Esophagus squamous epithelium (tissue), 5 donors: ENCODE measurements at regions not wholly inside any gene's neighbourhood (a gene's known extent, or its start where the extent isn't known, plus 50 kb on each side); places are given as distances from the start of the nearest gene placed in this dataset.

Source experiments
- DNase-seq: peaks from one replicate; lab custom pipeline; 2025; lab: John Stamatoyannopoulos, UW
- H3K27ac ChIP-seq, 4 donors: fragments of 200-600 bp; sonication (generic); one replicate each; pipeline ENCODE4 v1.5.1; 2016 to 2019; ENCODE audit warnings: mild to moderate bottlenecking in 1 of 4
- H3K27me3 ChIP-seq, 4 donors: fragments of 200-600 bp; sonication (generic); 1 replicate in 3 of 4; 2 replicates in 1 of 4; pipeline versions ENCODE4 v1.5.1 to v1.6.0; 2017 to 2021; ENCODE audit warnings: antibody characterized with exemption in 1 of 4
- H3K36me3 ChIP-seq, 3 donors: fragments of 200-600 bp; sonication (generic); one replicate each; pipeline ENCODE4 v1.5.1; 2016 to 2019
- H3K4me1 ChIP-seq, 3 donors: fragments of 200-600 bp; sonication (generic); one replicate each; pipeline ENCODE4 v1.5.1; 2017 to 2019
- H3K4me3 ChIP-seq, 4 donors: fragments of 200-600 bp; sonication (generic); 1 replicate in 3 of 4; 2 replicates in 1 of 4; pipeline ENCODE4 v1.5.1; 2016 to 2019; ENCODE audit warnings: mild to moderate bottlenecking in 2 of 4, moderate library complexity in 1 of 4
- H3K9me3 ChIP-seq, 3 donors: fragments of 200-600 bp; sonication (generic); one replicate each; pipeline ENCODE4 v1.5.1; 2016 to 2019
- POLR2A ChIP-seq, 4 donors: fragments of 450-650 bp; IDR thresholded peaks; one replicate each; pipeline ENCODE4 v1.6.1; 2017; ENCODE audit warnings: antibody characterized with exemption in 4 of 4, mild to moderate bottlenecking in 4 of 4, moderate library complexity in 3 of 4
- WGBS, 2 donors: methylation state at CpG; one replicate each; pipeline ENCODE4 v1.1.5; 2018; 5-methylcytosine and 5-hydroxymethylcytosine counted together
- intact Hi-C: fragments of 100-400 bp; cut with DNase I; formaldehyde crosslinking; loops from one replicate; pipeline ENCODE4 v1.15.0; 2022
- TF ChIP-seq, protein P1 (sequence below), 6 experiments: fragments of 450-650 bp in 4 of 6; fragments of 200-600 bp in 2 of 6; sonication (generic) in 2 of 6; IDR thresholded peaks; one replicate each; pipeline ENCODE4 v1.5.1; 2016 to 2019; ENCODE audit warnings: antibody characterized with exemption in 6 of 6, mild to moderate bottlenecking in 4 of 6, moderate library complexity in 4 of 6
- donor health status: DM: yes; HTN: yes; CAD: no.

DNA sequence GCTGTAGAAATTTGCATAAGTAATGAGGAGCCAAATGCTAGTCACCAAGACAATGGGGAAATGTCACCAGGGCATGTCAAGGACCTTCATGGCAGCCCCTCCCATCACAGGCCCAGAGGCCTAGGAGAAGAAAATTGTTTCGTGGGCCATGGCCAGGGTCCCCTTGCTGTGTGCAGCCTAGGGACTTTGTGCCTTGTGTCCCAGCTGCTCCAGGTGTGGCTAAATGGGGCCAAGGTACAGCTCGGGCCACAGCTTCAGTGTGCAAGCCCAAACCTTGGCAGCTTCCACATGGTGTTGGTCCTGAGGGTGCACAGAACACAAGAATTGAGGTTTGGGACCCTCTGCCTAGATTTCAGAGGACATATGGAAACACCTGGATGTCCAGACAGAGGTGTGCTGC is 208.8 kb upstream of the TBC1D5 start:
- Histone ChIP-seq H3K27me3 (no peaks in the 10 kb centered on the region), H3K4me3 (no peak overlapping the region), H3K9me3 (no peaks in the 10 kb centered on the region), H3K27ac (no peak overlapping the region), H3K4me1 (no peaks in the 10 kb centered on the region), H3K36me3 (no peaks in the 10 kb centered on the region)
- TF ChIP-seq, protein P1, sequence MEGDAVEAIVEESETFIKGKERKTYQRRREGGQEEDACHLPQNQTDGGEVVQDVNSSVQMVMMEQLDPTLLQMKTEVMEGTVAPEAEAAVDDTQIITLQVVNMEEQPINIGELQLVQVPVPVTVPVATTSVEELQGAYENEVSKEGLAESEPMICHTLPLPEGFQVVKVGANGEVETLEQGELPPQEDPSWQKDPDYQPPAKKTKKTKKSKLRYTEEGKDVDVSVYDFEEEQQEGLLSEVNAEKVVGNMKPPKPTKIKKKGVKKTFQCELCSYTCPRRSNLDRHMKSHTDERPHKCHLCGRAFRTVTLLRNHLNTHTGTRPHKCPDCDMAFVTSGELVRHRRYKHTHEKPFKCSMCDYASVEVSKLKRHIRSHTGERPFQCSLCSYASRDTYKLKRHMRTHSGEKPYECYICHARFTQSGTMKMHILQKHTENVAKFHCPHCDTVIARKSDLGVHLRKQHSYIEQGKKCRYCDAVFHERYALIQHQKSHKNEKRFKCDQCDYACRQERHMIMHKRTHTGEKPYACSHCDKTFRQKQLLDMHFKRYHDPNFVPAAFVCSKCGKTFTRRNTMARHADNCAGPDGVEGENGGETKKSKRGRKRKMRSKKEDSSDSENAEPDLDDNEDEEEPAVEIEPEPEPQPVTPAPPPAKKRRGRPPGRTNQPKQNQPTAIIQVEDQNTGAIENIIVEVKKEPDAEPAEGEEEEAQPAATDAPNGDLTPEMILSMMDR (IDR thresholded peaks at IDR 0.05), result no peak
- WGBS, 2 donors, result 86 to 94% methylated on average over 2 of the region's 2 CpGs
- DNase-seq, result no peak
- intact Hi-C loops, result no loop called here

DNA sequence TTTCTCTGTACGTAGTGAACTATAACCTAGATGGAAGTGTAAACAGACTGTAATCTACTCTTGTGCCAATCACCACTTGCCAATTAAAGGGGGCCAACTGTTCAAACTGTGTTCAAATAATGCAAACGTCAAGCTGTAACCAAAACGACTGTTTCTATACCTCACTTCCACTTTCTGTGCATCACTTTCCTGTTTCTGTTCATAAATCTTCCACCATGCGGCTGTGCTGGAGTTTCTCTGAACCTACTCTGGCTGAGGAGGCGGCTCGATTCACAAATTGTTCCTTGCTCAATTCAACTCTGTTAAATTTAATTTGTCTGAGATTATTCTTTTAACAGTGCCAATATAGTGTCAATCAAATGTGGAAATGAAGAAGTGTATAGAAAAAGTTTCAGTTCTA is 206.7 kb upstream of the TBC1D5 start:
- TF ChIP-seq, protein P1 (IDR thresholded peaks at IDR 0.05), result no peak
- no peak for TF ChIP-seq POLR2A (IDR thresholded peaks at IDR 0.05)
- intact Hi-C loops, result no loop called here
- no peaks in the 10 kb centered on the region for H3K4me1 ChIP-seq
- H3K27me3 ChIP-seq, result no peaks in the 10 kb centered on the region
- 48 to 61% methylated on average over 6 of the region's 6 CpGs for WGBS, 2 donors
- H3K9me3 ChIP-seq, result no peaks in the 10 kb centered on the region
- H3K27ac ChIP-seq, result no peak overlapping the region
- no peak overlapping the region for H3K4me3 ChIP-seq
- DNase-seq, result no peak
- no peaks in the 10 kb centered on the region for H3K36me3 ChIP-seq

DNA sequence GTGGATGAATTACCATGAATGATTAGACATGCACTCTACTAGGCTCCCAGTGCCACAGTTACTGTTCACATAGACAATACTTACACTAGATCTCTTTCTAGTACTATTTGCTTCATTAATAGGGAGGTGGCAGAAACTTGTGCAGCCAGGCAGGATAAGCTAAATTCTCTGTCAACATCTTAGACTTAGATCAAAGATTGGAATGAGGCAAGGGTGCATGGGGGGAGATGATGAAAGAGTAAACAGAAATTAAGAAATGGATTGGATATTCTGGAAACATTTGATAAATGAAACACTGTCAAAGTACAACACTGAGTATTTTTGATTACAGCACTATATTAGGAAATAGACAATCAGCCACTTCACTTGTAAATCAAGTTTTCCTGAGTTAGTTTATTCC is 205.4 kb upstream of the TBC1D5 start:
- H3K4me3 ChIP-seq, result no peak overlapping the region
- intact Hi-C loops, result no loop called here
- no peaks in the 10 kb centered on the region for H3K9me3 ChIP-seq
- H3K36me3 ChIP-seq, result no peaks in the 10 kb centered on the region
- no peaks in the 10 kb centered on the region for H3K27me3 ChIP-seq
- no peak overlapping the region for H3K27ac ChIP-seq
- DNase-seq, result no peak
- H3K4me1 ChIP-seq, result no peaks in the 10 kb centered on the region
- TF ChIP-seq POLR2A (IDR thresholded peaks at IDR 0.05), result no peak
- TF ChIP-seq, protein P1 (IDR thresholded peaks at IDR 0.05), result no peak

DNA sequence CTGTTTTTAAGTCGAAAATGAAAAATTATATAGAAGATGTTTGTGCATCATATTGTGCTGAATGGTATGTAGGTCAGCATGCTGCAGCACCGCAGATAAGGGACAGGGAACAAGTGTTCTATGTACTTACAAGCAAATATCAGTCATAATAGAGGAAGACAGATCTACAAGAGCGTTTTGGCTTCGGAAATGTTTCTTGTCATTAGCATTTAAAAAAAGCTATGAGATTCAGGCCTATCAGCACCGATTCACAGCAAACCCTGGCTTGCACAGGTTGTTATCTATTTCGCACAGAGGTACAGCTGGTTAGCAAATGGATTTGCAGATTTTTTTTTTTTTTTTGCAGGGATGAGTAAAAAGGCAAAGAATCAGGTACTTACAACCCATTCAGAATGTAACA is 204.2 kb upstream of the TBC1D5 start:
- DNase-seq, result no peak
- Histone ChIP-seq H3K27me3 (no peaks in the 10 kb centered on the region), H3K36me3 (no peaks in the 10 kb centered on the region), H3K9me3 (no peaks in the 10 kb centered on the region), H3K4me3 (no peak overlapping the region), H3K4me1 (no peaks in the 10 kb centered on the region), H3K27ac (no peak overlapping the region)
- intact Hi-C loops, result no loop called here
- WGBS, 2 donors, result 71 to 79% methylated on average over 6 of the region's 6 CpGs
- TF ChIP-seq, protein P1 (IDR thresholded peaks at IDR 0.05), result no peak
- no peak for TF ChIP-seq POLR2A (IDR thresholded peaks at IDR 0.05)

DNA sequence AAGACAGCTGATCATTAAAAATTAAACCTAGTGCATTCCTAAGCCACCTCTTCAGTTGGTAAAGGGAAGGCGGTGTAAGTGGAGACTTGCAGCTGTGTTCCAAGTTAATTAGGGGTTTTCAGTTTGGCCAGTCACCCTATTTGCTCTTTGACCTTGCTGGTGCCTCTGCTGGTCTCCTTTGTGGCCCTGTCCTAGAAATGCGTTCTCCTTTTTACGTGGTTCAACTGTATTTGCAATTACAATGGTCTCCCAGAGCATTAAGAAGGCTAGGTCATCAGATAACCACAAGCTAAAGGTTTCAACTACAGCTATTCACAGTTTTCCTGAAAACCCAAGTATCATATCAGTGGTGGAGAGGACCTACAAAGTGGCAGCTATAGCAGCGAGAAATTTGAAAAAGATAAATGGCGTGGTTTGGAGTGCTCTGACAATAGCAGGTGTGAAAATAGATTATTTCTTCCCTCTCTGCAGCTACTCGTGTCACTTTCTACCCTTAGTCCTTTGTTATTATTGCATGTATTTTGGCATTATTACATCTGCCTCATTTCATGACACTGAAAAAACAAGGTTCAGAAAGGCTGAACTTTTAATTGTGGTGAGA is 203.5 kb upstream of the TBC1D5 start:
- no peaks in the 10 kb centered on the region for H3K27me3 ChIP-seq
- DNase-seq, result no peak
- TF ChIP-seq, protein P1 (IDR thresholded peaks at IDR 0.05), result no peak
- TF ChIP-seq POLR2A (IDR thresholded peaks at IDR 0.05), result no peak
- WGBS, 2 donors, result 66 to 79% methylated on average over 6 of the region's 6 CpGs
- H3K9me3 ChIP-seq, result no peaks in the 10 kb centered on the region
- no peak overlapping the region for H3K4me3 ChIP-seq
- H3K36me3 ChIP-seq, result no peaks in the 10 kb centered on the region
- H3K27ac ChIP-seq, result no peak overlapping the region
- no peaks in the 10 kb centered on the region for H3K4me1 ChIP-seq
- intact Hi-C loops, result no loop called here
